OCI-LY1 (cell line): ENCODE measurements at regions not wholly inside any gene's neighbourhood (a gene's known extent, or its start where the extent isn't known, plus 50 kb on each side); places are given as distances from the start of the nearest gene placed in this dataset.
"Not testable (repeated sequence)": the region's sequence is repeated elsewhere in the genome, so short reads cannot be mapped to it uniquely, and the experiment has no call there.

ENCODE experiments used
- CTCF ChIP-seq: fragments of 200-600 bp; sonication (generic), shearing (Covaris generic); IDR thresholded peaks from 2 replicates; pipeline ENCODE4 v1.5.1; 2017; ENCODE audit warnings: mild to moderate bottlenecking, antibody characterized with exemption, low read length, moderate library complexity, mixed read lengths
- EZH2 ChIP-seq: fragments of 200-600 bp; sonication (generic), shearing (Covaris generic); IDR thresholded peaks from 2 replicates; pipeline ENCODE4 v1.8.0; 2017; ENCODE audit warnings: borderline replicate concordance, mixed run types, mild to moderate bottlenecking, antibody characterized with exemption, low read length, moderate library complexity, mixed read lengths

GRCh38 chr9:102888747-102889146, 106.4 kb upstream of the CYLC2 start:
- not testable (repeated sequence) for TF ChIP-seq EZH2, CTCF
